Erythroblast (primary cell): ENCODE measurements at regions not wholly inside any gene's neighbourhood (a gene's known extent, or its start where the extent isn't known, plus 50 kb on each side); places are given as distances from the start of the nearest gene placed in this dataset.

Experiments used
- GATA1 ChIP-seq: IDR thresholded peaks from 2 replicates; pipeline ENCODE4 v1.6.1; 2011; ENCODE audit warnings: low read depth, mild to moderate bottlenecking, control low read depth, low read length, moderate library complexity
- POLR2A ChIP-seq: IDR thresholded peaks from 2 replicates; pipeline ENCODE4 v1.6.1; 2011; ENCODE audit warnings: mild to moderate bottlenecking, low read length

GRCh38 chr2:7983912-7984311 lies 697.9 kb upstream of the ID2 start:
- TF ChIP-seq POLR2A (no peak), GATA1 (no peak)
